Suprapubic skin (tissue), 4 donors: ENCODE measurements at regions not wholly inside any gene's neighbourhood (a gene's known extent, or its start where the extent isn't known, plus 50 kb on each side); places are given as distances from the start of the nearest gene placed in this dataset.

Experiments
- DNase-seq, 2 donors: peaks; one replicate each; pipeline ENCODE4 v3.0.0-alpha.2; 2019; ENCODE audit warnings: low spot score in 2 of 2
- H3K27ac ChIP-seq: fragments of 200-600 bp; sonication (generic); one replicate; pipeline ENCODE4 v1.5.1; 2019
- H3K27me3 ChIP-seq: fragments of 200-600 bp; sonication (generic); one replicate; pipeline ENCODE4 v1.5.1; 2019
- H3K36me3 ChIP-seq: fragments of 200-600 bp; sonication (generic); one replicate; pipeline ENCODE4 v1.5.1; 2019
- H3K4me1 ChIP-seq: fragments of 200-600 bp; sonication (generic); one replicate; pipeline ENCODE4 v1.5.1; 2019
- H3K4me3 ChIP-seq: fragments of 200-600 bp; sonication (generic); one replicate; pipeline ENCODE4 v1.5.1; 2019; ENCODE audit warnings: mild to moderate bottlenecking
- H3K9me3 ChIP-seq: fragments of 200-600 bp; sonication (generic); one replicate; pipeline ENCODE4 v1.5.1; 2019
- EP300 ChIP-seq: sonication (generic); formaldehyde crosslinking; IDR thresholded peaks from one replicate; pipeline ENCODE4 v1.6.1; 2017; ENCODE audit warnings: antibody characterized with exemption
- POLR2A ChIP-seq, 2 donors: fragments of 450-650 bp; IDR thresholded peaks; one replicate each; pipeline ENCODE4 v1.6.1; 2017; ENCODE audit warnings: antibody characterized with exemption in 2 of 2, mild to moderate bottlenecking in 2 of 2, moderate library complexity in 2 of 2
- POLR2AphosphoS5 ChIP-seq, 3 donors: sonication (generic); formaldehyde crosslinking; IDR thresholded peaks; one replicate each; pipeline ENCODE4 v1.6.1; 2017; ENCODE audit warnings: antibody characterized with exemption in 3 of 3
- WGBS: methylation state at CpG from one replicate; pipeline ENCODE4 v1.1.5; 2018; 5-methylcytosine and 5-hydroxymethylcytosine counted together
- TF ChIP-seq, protein P1 (sequence below), 2 donors: fragments of 200-600 bp in 1 of 2; fragments of 450-650 bp in 1 of 2; sonication (generic) in 1 of 2; IDR thresholded peaks; one replicate each; pipeline ENCODE4 v1.5.1; 2016 to 2019; ENCODE audit warnings: antibody characterized with exemption in 2 of 2, mild to moderate bottlenecking in 1 of 2, moderate library complexity in 1 of 2

DNA sequence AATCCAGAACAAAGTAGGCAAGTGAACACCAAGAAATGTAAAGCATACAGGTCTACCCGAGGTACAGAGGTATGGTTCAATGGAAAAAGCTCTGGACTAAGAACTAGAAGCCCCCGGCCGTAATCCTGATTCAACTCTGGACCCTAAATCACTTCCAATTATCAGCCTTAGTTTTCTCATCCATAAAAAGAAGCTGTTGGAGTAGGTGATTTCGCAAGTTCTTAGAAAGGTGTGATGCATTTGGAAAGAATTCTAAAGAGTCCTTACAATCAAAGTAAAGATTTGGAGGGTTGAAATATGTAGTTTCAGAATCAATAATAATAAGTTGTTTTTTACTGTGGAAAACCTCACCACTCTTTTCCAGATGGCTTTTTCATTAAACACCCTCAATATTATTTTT lies 622.1 kb upstream of the ID2 start:
- Histone ChIP-seq H3K4me1 (no peaks in the 10 kb centered on the region), H3K27me3 (no peaks in the 10 kb centered on the region), H3K4me3 (no peak overlapping the region), H3K9me3 (no peaks in the 10 kb centered on the region), H3K36me3 (no peaks in the 10 kb centered on the region), H3K27ac (no peak overlapping the region)
- WGBS: 82% methylated on average over 4 of the region's 4 CpGs
- TF ChIP-seq, protein P1, sequence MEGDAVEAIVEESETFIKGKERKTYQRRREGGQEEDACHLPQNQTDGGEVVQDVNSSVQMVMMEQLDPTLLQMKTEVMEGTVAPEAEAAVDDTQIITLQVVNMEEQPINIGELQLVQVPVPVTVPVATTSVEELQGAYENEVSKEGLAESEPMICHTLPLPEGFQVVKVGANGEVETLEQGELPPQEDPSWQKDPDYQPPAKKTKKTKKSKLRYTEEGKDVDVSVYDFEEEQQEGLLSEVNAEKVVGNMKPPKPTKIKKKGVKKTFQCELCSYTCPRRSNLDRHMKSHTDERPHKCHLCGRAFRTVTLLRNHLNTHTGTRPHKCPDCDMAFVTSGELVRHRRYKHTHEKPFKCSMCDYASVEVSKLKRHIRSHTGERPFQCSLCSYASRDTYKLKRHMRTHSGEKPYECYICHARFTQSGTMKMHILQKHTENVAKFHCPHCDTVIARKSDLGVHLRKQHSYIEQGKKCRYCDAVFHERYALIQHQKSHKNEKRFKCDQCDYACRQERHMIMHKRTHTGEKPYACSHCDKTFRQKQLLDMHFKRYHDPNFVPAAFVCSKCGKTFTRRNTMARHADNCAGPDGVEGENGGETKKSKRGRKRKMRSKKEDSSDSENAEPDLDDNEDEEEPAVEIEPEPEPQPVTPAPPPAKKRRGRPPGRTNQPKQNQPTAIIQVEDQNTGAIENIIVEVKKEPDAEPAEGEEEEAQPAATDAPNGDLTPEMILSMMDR (IDR thresholded peaks at IDR 0.05): no peak
- no peak for TF ChIP-seq EP300
- TF ChIP-seq POLR2A (IDR thresholded peaks at IDR 0.05): no peak
- DNase-seq: no peak

GRCh38 chr2:8061219-8061618 lies 620.6 kb upstream of the ID2 start:
- WGBS: 81% methylated on average over 9 of the region's 9 CpGs
- DNase-seq: no peak
- Histone ChIP-seq H3K27me3 (no peaks in the 10 kb centered on the region), H3K27ac (no peak overlapping the region), H3K9me3 (no peaks in the 10 kb centered on the region), H3K4me1 (no peaks in the 10 kb centered on the region), H3K36me3 (no peaks in the 10 kb centered on the region), H3K4me3 (no peak overlapping the region)
- no peak for TF ChIP-seq POLR2AphosphoS5 (IDR thresholded peaks at IDR 0.05)

GRCh38 chr2:8064603-8065002 lies 617.3 kb upstream of the ID2 start:
- 94% methylated on average over 5 of the region's 5 CpGs for WGBS
- H3K27ac ChIP-seq: no peak overlapping the region

DNA sequence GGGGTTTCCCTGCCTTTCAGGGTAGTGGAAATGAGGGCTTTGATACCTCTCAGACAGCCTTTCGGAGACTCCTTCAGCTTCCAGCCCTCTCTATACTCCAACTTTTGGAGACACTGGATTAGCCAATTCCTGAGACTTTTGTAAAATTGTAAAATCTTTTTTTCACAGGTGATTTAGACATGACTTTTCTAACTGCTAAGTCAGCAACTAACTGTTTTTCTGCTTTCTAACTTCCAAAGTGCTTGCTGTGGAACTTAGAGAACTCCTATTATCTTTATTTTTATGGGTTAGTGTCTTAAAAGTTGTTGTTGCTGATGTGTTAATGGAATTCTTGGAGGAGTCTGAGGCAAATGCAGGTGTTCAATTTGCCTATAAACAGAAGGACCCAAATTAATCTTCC lies 616.7 kb upstream of the ID2 start:
- Histone ChIP-seq H3K4me1 (no peaks in the 10 kb centered on the region), H3K36me3 (no peaks in the 10 kb centered on the region), H3K4me3 (no peak overlapping the region), H3K9me3 (no peaks in the 10 kb centered on the region), H3K27me3 (no peaks in the 10 kb centered on the region), H3K27ac (no peak overlapping the region)
- 95% methylated on average over 1 of the region's 1 CpG for WGBS
- TF ChIP-seq, protein P1 (IDR thresholded peaks at IDR 0.05): no peak
- TF ChIP-seq POLR2AphosphoS5 (IDR thresholded peaks at IDR 0.05) (no peak), EP300 (no peak)
- no peak for DNase-seq

More at GRCh38 chr2:8064603-8065002, 617.3 kb upstream of the ID2 start:
- Histone ChIP-seq H3K36me3 (no peaks in the 10 kb centered on the region), H3K4me3 (no peak overlapping the region), H3K4me1 (no peaks in the 10 kb centered on the region), H3K27me3 (no peaks in the 10 kb centered on the region), H3K9me3 (no peaks in the 10 kb centered on the region)
- TF ChIP-seq POLR2AphosphoS5 (IDR thresholded peaks at IDR 0.05) (no peak), EP300 (no peak), POLR2A (IDR thresholded peaks at IDR 0.05) (no peak)
- TF ChIP-seq, protein P1 (IDR thresholded peaks at IDR 0.05): no peak
- no peak for DNase-seq

DNA sequence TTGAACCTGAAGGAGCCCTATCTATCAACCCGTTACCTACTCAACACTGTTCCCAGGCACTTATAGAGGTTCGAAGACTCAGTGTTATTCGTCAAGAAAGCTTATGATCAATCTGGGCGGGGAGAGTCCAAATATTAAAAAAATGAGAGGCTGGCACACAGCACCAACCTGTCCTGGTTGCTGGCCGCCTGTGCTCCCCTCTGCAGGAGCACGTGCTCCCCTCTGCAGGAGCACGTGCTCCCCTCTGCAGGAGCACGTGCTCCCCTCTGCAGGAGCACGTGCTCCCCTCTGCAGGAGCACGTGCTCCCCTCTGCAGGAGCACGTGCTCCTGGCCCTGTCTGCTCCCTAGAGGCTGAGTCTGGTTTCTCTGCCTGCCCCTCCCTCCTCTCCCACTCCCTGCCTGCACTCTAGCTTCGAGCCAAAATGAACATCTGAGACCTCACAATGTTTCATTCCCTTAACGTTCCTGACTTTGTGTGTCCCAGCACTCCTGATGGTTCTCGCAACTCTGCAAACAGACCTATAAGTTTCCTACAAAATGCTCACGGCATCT lies 614.0 kb upstream of the ID2 start:
- H3K27ac ChIP-seq: no peak overlapping the region
- H3K36me3 ChIP-seq: no peaks in the 10 kb centered on the region
- H3K4me1 ChIP-seq: no peaks in the 10 kb centered on the region
- TF ChIP-seq, protein P1 (IDR thresholded peaks at IDR 0.05): no peak
- no peak for TF ChIP-seq EP300
- TF ChIP-seq POLR2A (IDR thresholded peaks at IDR 0.05): no peak
- no peak for TF ChIP-seq POLR2AphosphoS5 (IDR thresholded peaks at IDR 0.05)
- WGBS: 78% methylated on average over 15 of the region's 15 CpGs
- no peaks in the 10 kb centered on the region for H3K9me3 ChIP-seq
- DNase-seq: no peak
- H3K27me3 ChIP-seq: no peaks in the 10 kb centered on the region
- no peak overlapping the region for H3K4me3 ChIP-seq

DNA sequence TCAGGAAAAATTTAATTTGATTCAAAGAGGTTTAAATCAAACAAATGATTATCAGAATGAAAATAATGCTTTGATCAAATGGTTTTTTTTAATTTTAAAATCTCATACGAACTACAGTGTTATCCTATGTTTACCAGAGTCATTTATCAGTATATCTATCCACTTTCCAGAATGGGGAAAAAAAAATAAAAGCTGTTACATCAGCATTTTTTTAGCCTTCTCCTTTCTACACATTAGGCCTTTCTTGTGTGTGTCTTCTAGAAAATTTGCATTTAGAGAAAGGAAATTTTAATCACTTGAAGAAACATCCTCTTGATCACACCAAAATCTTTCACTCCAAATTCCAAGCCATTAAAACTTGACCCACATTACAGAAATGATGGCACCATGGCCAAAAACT lies 608.9 kb upstream of the ID2 start:
- no peaks in the 10 kb centered on the region for H3K9me3 ChIP-seq
- no peaks in the 10 kb centered on the region for H3K36me3 ChIP-seq
- no peak overlapping the region for H3K4me3 ChIP-seq
- H3K27ac ChIP-seq: no peak overlapping the region
- H3K4me1 ChIP-seq: no peaks in the 10 kb centered on the region
- no peak for TF ChIP-seq EP300
- TF ChIP-seq POLR2AphosphoS5 (IDR thresholded peaks at IDR 0.05): no peak
- TF ChIP-seq POLR2A (IDR thresholded peaks at IDR 0.05): no peak
- TF ChIP-seq, protein P1 (IDR thresholded peaks at IDR 0.05): no peak
- 78% methylated on average over 1 of the region's 1 CpG for WGBS
- no peaks in the 10 kb centered on the region for H3K27me3 ChIP-seq
- no peak for DNase-seq
